PC-3 (cell line): ENCODE measurements at regions not wholly inside any gene's neighbourhood (a gene's known extent, or its start where the extent isn't known, plus 50 kb on each side); places are given as distances from the start of the nearest gene placed in this dataset.

Source experiments
- ATAC-seq: fragments of 200-7000 bp; cut with Tn5 transposase; 2 replicates; pipeline ENCODE4 v1.9.1; 2020; ENCODE audit warnings: mild to moderate bottlenecking, moderate library complexity
- BruUV-seq: library from RNA; stranded (reverse); fragments of 400-500 nt; replicated peaks from 2 replicates; lab custom pipeline; 2021; lab: Mats Ljungman, UMichigan
- CTCF ChIA-PET: fragments of 300-600 bp; sonication (Branson Sonifier 250); formaldehyde crosslinking; loops from one replicate; lab custom pipeline; 2022; ENCODE audit warnings: antibody characterized with exemption; lab: Charles Lee
- POLR2A ChIA-PET: fragments of 300-600 bp; sonication (Branson Sonifier 250); formaldehyde crosslinking; loops from one replicate; lab custom pipeline; 2022; ENCODE audit warnings: antibody characterized with exemption; ENCODE audit not compliant: unreplicated experiment; lab: Charles Lee
- DNase-seq: peaks from one replicate; pipeline ENCODE4 v3.0.0-alpha.2; 2015
- H2AFZ ChIP-seq: fragments of 300-600 bp; sonication (generic); 2 replicates; pipeline ENCODE4 v1.6.0; 2016; ENCODE audit warnings: antibody characterized with exemption, low read length
- H3F3A ChIP-seq: fragments of 300-600 bp; sonication (generic); one replicate; pipeline ENCODE4 v1.6.0; 2017; ENCODE audit warnings: antibody characterized with exemption, low read length, control low read depth, mild to moderate bottlenecking; ENCODE audit not compliant: unreplicated experiment
- H3K27ac ChIP-seq: fragments of 300-600 bp; sonication (generic); 2 replicates; pipeline ENCODE4 v1.5.1; 2016; ENCODE audit warnings: mild to moderate bottlenecking, low read length
- H3K27me3 ChIP-seq: fragments of 300-600 bp; sonication (generic); 2 replicates; pipeline ENCODE4 v1.6.1; 2016; ENCODE audit warnings: low read length, mixed read lengths
- H3K36me3 ChIP-seq: fragments of 300-600 bp; sonication (generic); 2 replicates; pipeline ENCODE4 v1.6.1; 2016; ENCODE audit warnings: low read depth, mixed run types, low read length, mixed read lengths
- H3K4me1 ChIP-seq: fragments of 300-600 bp; sonication (generic); 2 replicates; pipeline ENCODE4 v1.5.1; 2016; ENCODE audit warnings: low read length; ENCODE audit not compliant: insufficient read depth
- H3K4me2 ChIP-seq: fragments of 300-600 bp; sonication (generic); 2 replicates; pipeline ENCODE4 v1.6.0; 2016; ENCODE audit warnings: low read length
- H3K4me3 ChIP-seq: fragments of 300-600 bp; sonication (generic); 2 replicates; pipeline ENCODE4 v1.5.1; 2016; ENCODE audit warnings: mild to moderate bottlenecking, low read length, mixed read lengths
- H3K79me2 ChIP-seq: fragments of 300-600 bp; sonication (generic); 2 replicates; pipeline ENCODE4 v1.6.1; 2017; ENCODE audit warnings: low read length, mixed read lengths
- H3K9ac ChIP-seq: fragments of 300-600 bp; sonication (generic); 2 replicates; pipeline ENCODE4 v1.6.0; 2016; ENCODE audit warnings: mild to moderate bottlenecking, low read length
- H3K9me2 ChIP-seq: fragments of 300-600 bp; sonication (generic); replicated peaks from 2 replicates; pipeline ENCODE4 v1.6.1; 2016; ENCODE audit warnings: mixed run types, low read length, mixed read lengths
- H3K9me3 ChIP-seq: fragments of 300-600 bp; sonication (generic); 2 replicates; pipeline ENCODE4 v1.6.1; 2016; ENCODE audit warnings: low read length, mixed read lengths
- H4K20me1 ChIP-seq: fragments of 300-600 bp; sonication (generic); 2 replicates; pipeline ENCODE4 v1.6.1; 2016; ENCODE audit warnings: low read length, mixed read lengths
- CTCF ChIP-seq: fragments of 300-600 bp; sonication (generic); conservative IDR thresholded peaks from 2 replicates; pipeline ENCODE4 v1.5.1; 2017; ENCODE audit warnings: antibody characterized with exemption, low read depth, mild to moderate bottlenecking, low read length
- EZH2 ChIP-seq: fragments of 300-600 bp; sonication (generic); IDR thresholded peaks from one replicate; pipeline ENCODE4 v1.6.1; 2017; ENCODE audit warnings: antibody characterized with exemption, mild to moderate bottlenecking, low read length; ENCODE audit not compliant: unreplicated experiment
- EZH2phosphoT487 ChIP-seq: fragments of 300-600 bp; sonication (generic); IDR thresholded peaks from 2 replicates; pipeline ENCODE4 v1.6.1; 2018; ENCODE audit warnings: mild to moderate bottlenecking, antibody characterized with exemption, low read length, borderline replicate concordance
- intact Hi-C: fragments of 100-400 bp; cut with micrococcal nuclease; formaldehyde crosslinking; loops from 2 replicates; pipeline ENCODE4 v1.9.0; 2023

- CTCF ChIA-PET, result no interaction called here
- POLR2A ChIA-PET, result no interaction called here
- Histone ChIP-seq H3K36me3 (no peaks in the 10 kb centered on the region), H2AFZ (no peak overlapping the region), H3K4me3 (no peak overlapping the region), H3K9me2 (no peaks in the 10 kb centered on the region), H3F3A (no peaks in the 10 kb centered on the region), H3K9me3 (no peaks in the 10 kb centered on the region), H3K27ac (no peak overlapping the region), H3K9ac (no peak overlapping the region), H3K27me3 (0 out of 2 replicates have a peak, but pooled peaks cover 3% of the 10 kb centered on the region), H3K4me1 (no peaks in the 10 kb centered on the region), H3K79me2 (no peaks in the 10 kb centered on the region), H3K4me2 (no peak overlapping the region), H4K20me1 (no peaks in the 10 kb centered on the region)
- no TSS peak for BruUV-seq
- DNase-seq (no peak), ATAC-seq (no peak)
- intact Hi-C loops, result no loop called here
- no peak for TF ChIP-seq EZH2phosphoT487
- no peak for TF ChIP-seq EZH2
Measured at GRCh38 chr5:167414611-167415010, 876.8 kb upstream of the WWC1 start.

DNA sequence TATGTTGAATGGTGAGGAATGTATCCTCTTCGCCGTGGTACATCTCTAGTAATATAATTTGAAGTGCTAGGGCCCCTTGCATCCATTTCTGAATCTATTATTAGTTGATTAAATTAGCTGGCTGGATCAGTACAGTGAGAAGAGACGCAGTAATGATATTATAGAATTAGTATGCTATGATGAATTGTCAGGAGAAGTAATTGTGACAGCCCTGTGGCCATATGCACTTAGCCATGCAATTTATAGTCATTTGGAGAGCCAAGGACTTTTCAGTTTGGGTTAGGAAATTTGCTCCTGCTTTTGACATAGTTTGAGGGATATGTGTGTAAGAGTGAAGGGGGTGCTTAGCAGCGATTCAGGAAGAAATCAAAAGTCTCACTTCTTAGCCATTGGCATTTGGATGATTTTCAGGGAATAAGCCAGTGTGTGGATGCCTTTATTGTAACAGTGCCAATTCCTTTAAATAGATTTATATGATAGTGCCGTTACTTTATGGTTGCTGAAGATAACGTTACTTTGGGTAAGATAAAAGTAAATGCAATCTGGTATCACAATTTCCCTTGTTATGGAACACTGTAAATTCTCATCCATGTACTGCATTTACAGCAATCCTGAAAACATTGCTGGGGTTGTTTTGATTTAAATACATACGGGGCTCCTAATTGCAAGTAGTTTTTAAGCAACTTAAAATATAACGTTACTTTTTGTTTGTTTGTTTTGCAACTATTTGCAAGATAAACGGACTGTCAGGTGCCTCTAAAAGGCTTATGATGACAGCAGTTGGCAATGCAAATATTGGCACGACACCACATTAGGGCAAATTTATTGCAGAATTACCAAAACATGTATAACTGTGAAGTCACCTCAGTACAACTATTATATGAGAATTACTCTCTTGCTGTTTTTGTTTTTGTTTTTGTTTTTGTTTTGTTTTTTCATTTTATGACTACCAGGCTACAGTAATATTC is 875.4 kb upstream of the WWC1 start:
- no peak overlapping the region for H2AFZ ChIP-seq
- no peaks in the 10 kb centered on the region for H4K20me1 ChIP-seq
- H3K27ac ChIP-seq, result no peak overlapping the region
- no peak for TF ChIP-seq CTCF
- no peak for TF ChIP-seq EZH2phosphoT487
- TF ChIP-seq EZH2, result no peak
- ATAC-seq (no peak), DNase-seq (no peak)
- no TSS peak for BruUV-seq
- ChIA-PET CTCF (no interaction called here), POLR2A (no interaction called here)
- no peaks in the 10 kb centered on the region for H3K79me2 ChIP-seq
- no peak overlapping the region for H3K4me3 ChIP-seq
- H3K9me2 ChIP-seq, result no peaks in the 10 kb centered on the region
- H3K9me3 ChIP-seq, result no peaks in the 10 kb centered on the region
- no peaks in the 10 kb centered on the region for H3F3A ChIP-seq
- no peak overlapping the region for H3K9ac ChIP-seq
- no peaks in the 10 kb centered on the region for H3K36me3 ChIP-seq
- intact Hi-C loops, result no loop called here
- no peak overlapping the region for H3K4me2 ChIP-seq
- H3K4me1 ChIP-seq, result no peaks in the 10 kb centered on the region
- H3K27me3 ChIP-seq, result 0 out of 2 replicates have a peak, but pooled peaks cover 5% of the 10 kb centered on the region

DNA sequence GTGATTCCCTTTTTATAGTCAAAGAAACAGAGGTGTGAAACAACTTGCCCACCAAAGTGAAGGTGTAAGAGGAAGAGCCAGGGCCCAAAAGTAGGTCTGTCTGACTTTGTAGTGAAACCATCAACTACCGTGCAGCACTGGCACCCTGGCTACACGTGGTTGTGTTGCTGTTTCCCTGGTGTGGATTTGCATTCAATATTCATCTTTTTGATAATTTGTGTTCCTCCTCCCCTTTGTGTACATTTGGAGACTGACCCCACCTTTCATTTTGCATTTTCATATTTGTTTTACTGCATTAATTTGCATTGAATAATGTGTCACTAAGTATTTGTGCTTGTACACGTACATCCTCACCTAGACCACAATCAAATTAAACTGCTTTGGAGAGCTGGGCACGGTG is 873.8 kb upstream of the WWC1 start:
- ChIA-PET CTCF (no interaction called here), POLR2A (no interaction called here)
- H3K9ac ChIP-seq, result no peak overlapping the region
- H4K20me1 ChIP-seq, result no peaks in the 10 kb centered on the region
- H3K9me3 ChIP-seq, result no peaks in the 10 kb centered on the region
- no peak overlapping the region for H2AFZ ChIP-seq
- no peak overlapping the region for H3K4me2 ChIP-seq
- no peak for DNase-seq
- H3K9me2 ChIP-seq, result no peaks in the 10 kb centered on the region
- no peaks in the 10 kb centered on the region for H3K79me2 ChIP-seq
- BruUV-seq, result no TSS peak
- H3F3A ChIP-seq, result no peaks in the 10 kb centered on the region
- intact Hi-C loops, result no loop called here
- H3K4me3 ChIP-seq, result no peak overlapping the region
- no peak overlapping the region for H3K27ac ChIP-seq
- ATAC-seq, result no peak
- H3K27me3 ChIP-seq, result 0 out of 2 replicates have a peak, but pooled peaks cover 5% of the 10 kb centered on the region
- no peaks in the 10 kb centered on the region for H3K4me1 ChIP-seq
- H3K36me3 ChIP-seq, result no peaks in the 10 kb centered on the region
- TF ChIP-seq EZH2 (no peak), EZH2phosphoT487 (no peak), CTCF (no peak)
